Nephron (organoid): ENCODE measurements at regions not wholly inside any gene's neighbourhood (a gene's known extent, or its start where the extent isn't known, plus 50 kb on each side); places are given as distances from the start of the nearest gene placed in this dataset.
A peak's percentile ranks its signal among the peaks of the same experiment; 100 is the strongest.

Source experiments
- H3K27ac Mint-ChIP-seq, 3 experiments: 2 replicates each; pipeline ENCODE4 v1.8.0; 2020; ENCODE audit warnings: mixed read lengths in 3 of 3, mild to moderate bottlenecking in 2 of 3, moderate library complexity in 1 of 3
- H3K27me3 Mint-ChIP-seq: 2 replicates; pipeline ENCODE4 v1.8.0; 2021; ENCODE audit warnings: low read depth, mild to moderate bottlenecking, moderate library complexity, mixed read lengths
- H3K36me3 Mint-ChIP-seq: 2 replicates; pipeline ENCODE4 v1.8.0; 2020; ENCODE audit warnings: low read depth, mixed read lengths
- H3K4me1 Mint-ChIP-seq: 2 replicates; pipeline ENCODE4 v1.8.0; 2020; ENCODE audit warnings: mixed read lengths
- H3K4me3 Mint-ChIP-seq, 3 experiments: 2 replicates each; pipeline ENCODE4 v1.8.0; 2020; ENCODE audit warnings: mild to moderate bottlenecking in 3 of 3, mixed read lengths in 3 of 3, moderate library complexity in 2 of 3
- H3K9me3 Mint-ChIP-seq: 2 replicates; pipeline ENCODE4 v1.8.0; 2020; ENCODE audit warnings: mixed read lengths
- CTCF ChIP-seq, 3 experiments: fragments of 200-600 bp; sonication (generic); IDR thresholded peaks; one replicate each; pipeline ENCODE4 v1.5.0; 2021; ENCODE audit warnings: antibody characterized with exemption in 3 of 3; ENCODE audit not compliant: unreplicated experiment in 3 of 3

GRCh38 chr9:118957585-118957984 is 411.6 kb downstream of the BRINP1 start:
- H3K27ac Mint-ChIP-seq, result no peak overlapping the region

GRCh38 chr9:118959366-118959765 is 409.9 kb downstream of the BRINP1 start:
- Mint-ChIP-seq H3K36me3 (no peaks in the 10 kb centered on the region), H3K27me3 (no peaks in the 10 kb centered on the region), H3K27ac (no peak overlapping the region), H3K9me3 (no peaks in the 10 kb centered on the region), H3K4me3 (no peak overlapping the region), H3K4me1 (peaks cover 21% of the 10 kb centered on the region)
- no peak for TF ChIP-seq CTCF (IDR thresholded peaks at IDR 0.05; ENCODE audit: unreplicated experiment in 3 of 3)

More at GRCh38 chr9:118957585-118957984, 411.6 kb downstream of the BRINP1 start:
- H3K4me1 Mint-ChIP-seq, result peaks cover 20% of the 10 kb centered on the region
- no peaks in the 10 kb centered on the region for H3K27me3 Mint-ChIP-seq
- no peak for TF ChIP-seq CTCF (IDR thresholded peaks at IDR 0.05; ENCODE audit: unreplicated experiment in 3 of 3)
- H3K4me3 Mint-ChIP-seq, result no peak overlapping the region
- no peaks in the 10 kb centered on the region for H3K36me3 Mint-ChIP-seq
- H3K9me3 Mint-ChIP-seq, result no peaks in the 10 kb centered on the region

GRCh38 chr9:118961857-118962256 is 407.4 kb downstream of the BRINP1 start:
- no peaks in the 10 kb centered on the region for H3K27me3 Mint-ChIP-seq
- TF ChIP-seq CTCF (IDR thresholded peaks at IDR 0.05; ENCODE audit: unreplicated experiment in 3 of 3), result no peak
- no peaks in the 10 kb centered on the region for H3K36me3 Mint-ChIP-seq
- peaks cover 21% of the 10 kb centered on the region for H3K4me1 Mint-ChIP-seq
- H3K9me3 Mint-ChIP-seq, result no peaks in the 10 kb centered on the region
- H3K4me3 Mint-ChIP-seq, result no peak overlapping the region
- H3K27ac Mint-ChIP-seq, result peak overlapping the region in 2 of 3 experiments; percentile 21 to 50

- Mint-ChIP-seq H3K4me1 (peaks cover 21% of the 10 kb centered on the region), H3K9me3 (no peaks in the 10 kb centered on the region), H3K36me3 (no peaks in the 10 kb centered on the region), H3K4me3 (no peak overlapping the region), H3K27ac (peak overlapping the region in 2 of 3 experiments; percentile 18 to 50), H3K27me3 (no peaks in the 10 kb centered on the region)
- no peak for TF ChIP-seq CTCF (IDR thresholded peaks at IDR 0.05; ENCODE audit: unreplicated experiment in 3 of 3)
These were observed 406.8 kb downstream of the BRINP1 start for GRCh38 chr9:118962426-118962825.

- Mint-ChIP-seq H3K36me3 (no peaks in the 10 kb centered on the region), H3K4me3 (no peak overlapping the region), H3K27ac (no peak overlapping the region), H3K4me1 (peaks cover 21% of the 10 kb centered on the region), H3K27me3 (no peaks in the 10 kb centered on the region), H3K9me3 (no peaks in the 10 kb centered on the region)
- no peak for TF ChIP-seq CTCF (IDR thresholded peaks at IDR 0.05; ENCODE audit: unreplicated experiment in 3 of 3)
These were observed 405.6 kb downstream of the BRINP1 start for GRCh38 chr9:118963674-118964073.

GRCh38 chr9:118967901-118968300 is 401.3 kb downstream of the BRINP1 start:
- H3K36me3 Mint-ChIP-seq, result no peaks in the 10 kb centered on the region
- TF ChIP-seq CTCF (IDR thresholded peaks at IDR 0.05; ENCODE audit: unreplicated experiment in 3 of 3), result no peak
- peaks cover 9% of the 10 kb centered on the region for H3K9me3 Mint-ChIP-seq
- no peaks in the 10 kb centered on the region for H3K4me1 Mint-ChIP-seq
- no peaks in the 10 kb centered on the region for H3K27me3 Mint-ChIP-seq
- no peak overlapping the region for H3K27ac Mint-ChIP-seq
- no peak overlapping the region for H3K4me3 Mint-ChIP-seq
